ENCODE measurements at regions not wholly inside any gene's neighbourhood (a gene's known extent, or its start where the extent isn't known, plus 50 kb on each side); places are given as distances from the start of the nearest gene placed in this dataset.

DNA sequence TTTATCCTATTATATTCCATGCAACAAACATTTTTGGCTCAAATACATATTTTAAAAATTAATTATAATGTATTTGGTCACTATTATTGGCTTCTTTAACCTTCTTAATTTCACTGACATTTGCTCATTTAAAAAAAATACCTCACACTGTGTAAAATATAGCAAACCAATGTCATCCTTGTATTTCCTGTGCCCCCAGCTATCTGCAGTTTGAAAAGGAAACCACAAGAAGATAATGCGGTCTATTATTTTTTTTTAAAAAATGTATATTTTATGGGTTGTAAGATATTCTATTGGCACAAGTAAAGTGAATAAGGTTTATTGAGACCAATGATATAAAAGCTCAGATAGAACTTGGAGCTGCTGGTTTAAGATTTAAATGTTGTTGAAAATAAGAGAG is 904.2 kb downstream of the SI start:
- Histone ChIP-seq H3K27ac (no peak overlapping the region), H3K9me3 (no peaks in the 10 kb centered on the region), H3K4me1 (no peaks in the 10 kb centered on the region), H3K36me3 (no peaks in the 10 kb centered on the region), H3K27me3 (no peaks in the 10 kb centered on the region), H3K4me3 (no peak overlapping the region)
- TF ChIP-seq, protein P1, sequence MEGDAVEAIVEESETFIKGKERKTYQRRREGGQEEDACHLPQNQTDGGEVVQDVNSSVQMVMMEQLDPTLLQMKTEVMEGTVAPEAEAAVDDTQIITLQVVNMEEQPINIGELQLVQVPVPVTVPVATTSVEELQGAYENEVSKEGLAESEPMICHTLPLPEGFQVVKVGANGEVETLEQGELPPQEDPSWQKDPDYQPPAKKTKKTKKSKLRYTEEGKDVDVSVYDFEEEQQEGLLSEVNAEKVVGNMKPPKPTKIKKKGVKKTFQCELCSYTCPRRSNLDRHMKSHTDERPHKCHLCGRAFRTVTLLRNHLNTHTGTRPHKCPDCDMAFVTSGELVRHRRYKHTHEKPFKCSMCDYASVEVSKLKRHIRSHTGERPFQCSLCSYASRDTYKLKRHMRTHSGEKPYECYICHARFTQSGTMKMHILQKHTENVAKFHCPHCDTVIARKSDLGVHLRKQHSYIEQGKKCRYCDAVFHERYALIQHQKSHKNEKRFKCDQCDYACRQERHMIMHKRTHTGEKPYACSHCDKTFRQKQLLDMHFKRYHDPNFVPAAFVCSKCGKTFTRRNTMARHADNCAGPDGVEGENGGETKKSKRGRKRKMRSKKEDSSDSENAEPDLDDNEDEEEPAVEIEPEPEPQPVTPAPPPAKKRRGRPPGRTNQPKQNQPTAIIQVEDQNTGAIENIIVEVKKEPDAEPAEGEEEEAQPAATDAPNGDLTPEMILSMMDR (IDR thresholded peaks at IDR 0.05 in 4 of 5, conservative IDR thresholded peaks at IDR 0.05 in 1 of 5) = no peak
- TF ChIP-seq POLR2A (IDR thresholded peaks at IDR 0.05) = no peak
- DNase-seq = no peak
- intact Hi-C loops (cut with DNase I; ENCODE audit: low total_unique reads) (no loop called here), in situ Hi-C loops (cut with MboI; ENCODE audit: low sequenced_read_pairs in 4 of 4) (no loop called here)
- no peak for ATAC-seq

DNA sequence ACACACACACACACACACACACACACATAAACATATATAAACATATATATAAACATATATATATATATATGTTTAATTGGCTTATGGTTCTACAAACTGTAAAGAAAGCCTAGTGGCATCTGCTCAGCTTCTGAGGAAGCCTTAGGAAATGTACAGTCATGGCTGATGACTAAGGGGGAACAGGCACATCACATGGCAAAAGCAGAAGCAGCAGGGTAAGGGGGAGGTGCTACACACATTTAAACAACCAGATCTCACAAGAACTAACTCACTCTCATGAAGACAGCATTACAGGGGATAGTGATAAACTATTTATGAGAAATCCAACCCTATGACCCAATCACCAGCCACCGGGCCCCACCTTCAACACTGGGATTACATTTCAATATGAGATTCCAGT is 922.9 kb downstream of the SI start:
- no peaks in the 10 kb centered on the region for H3K4me1 ChIP-seq
- ATAC-seq (no peak), DNase-seq (no peak)
- intact Hi-C loops (cut with DNase I; ENCODE audit: low total_unique reads) = no loop called here
- H3K36me3 ChIP-seq = no peaks in the 10 kb centered on the region
- in situ Hi-C loops (cut with MboI; ENCODE audit: low sequenced_read_pairs in 4 of 4) = no loop called here
- no peaks in the 10 kb centered on the region for H3K27me3 ChIP-seq
- H3K4me3 ChIP-seq = no peak overlapping the region
- no peaks in the 10 kb centered on the region for H3K9me3 ChIP-seq
- H3K27ac ChIP-seq = no peak overlapping the region
- no peak for TF ChIP-seq POLR2A (IDR thresholded peaks at IDR 0.05)
- TF ChIP-seq, protein P1 (IDR thresholded peaks at IDR 0.05 in 4 of 5, conservative IDR thresholded peaks at IDR 0.05 in 1 of 5) = no peak

- H3K9me3 ChIP-seq = no peaks in the 10 kb centered on the region
- ATAC-seq (no peak), DNase-seq (no peak)
- H3K27ac ChIP-seq = no peak overlapping the region
- in situ Hi-C loops (cut with MboI; ENCODE audit: low sequenced_read_pairs in 4 of 4) = no loop called here
- no peak for TF ChIP-seq POLR2A (IDR thresholded peaks at IDR 0.05)
- TF ChIP-seq, protein P1 (IDR thresholded peaks at IDR 0.05 in 4 of 5, conservative IDR thresholded peaks at IDR 0.05 in 1 of 5) = no peak
- no peak overlapping the region for H3K4me3 ChIP-seq
- no peaks in the 10 kb centered on the region for H3K27me3 ChIP-seq
- intact Hi-C loops (cut with DNase I; ENCODE audit: low total_unique reads) = no loop called here
- H3K36me3 ChIP-seq = no peaks in the 10 kb centered on the region
- no peaks in the 10 kb centered on the region for H3K4me1 ChIP-seq
Measured at GRCh38 chr3:164144824-164145223, 933.5 kb downstream of the SI start.

GRCh38 chr3:164132878-164133277 is 945.4 kb downstream of the SI start:
- Histone ChIP-seq H3K27me3 (no peaks in the 10 kb centered on the region), H3K9me3 (no peaks in the 10 kb centered on the region), H3K27ac (no peak overlapping the region), H3K4me3 (no peak overlapping the region), H3K36me3 (no peaks in the 10 kb centered on the region), H3K4me1 (no peaks in the 10 kb centered on the region)
- TF ChIP-seq, protein P1 (IDR thresholded peaks at IDR 0.05 in 4 of 5, conservative IDR thresholded peaks at IDR 0.05 in 1 of 5) = no peak
- TF ChIP-seq POLR2A (IDR thresholded peaks at IDR 0.05) = no peak
- ATAC-seq (no peak), DNase-seq (no peak)
- in situ Hi-C loops (cut with MboI; ENCODE audit: low sequenced_read_pairs in 4 of 4) = no loop called here
- intact Hi-C loops (cut with DNase I; ENCODE audit: low total_unique reads) = no loop called here

All from gastrocnemius medialis (tissue), 4 donors.